NT2/D1 (cell line): ENCODE measurements at regions not wholly inside any gene's neighbourhood (a gene's known extent, or its start where the extent isn't known, plus 50 kb on each side); places are given as distances from the start of the nearest gene placed in this dataset.

Source experiments
- DNase-seq: peaks from one replicate; pipeline ENCODE4 v3.0.0-alpha.2; 2011; ENCODE audit warnings: low read depth, low spot score
- H3K27me3 ChIP-seq: 2 replicates; pipeline ENCODE4 v1.6.0; 2011; ENCODE audit warnings: mild to moderate bottlenecking; ENCODE audit not compliant: insufficient read length, insufficient read depth
- H3K36me3 ChIP-seq: 2 replicates; pipeline ENCODE4 v1.6.1; 2011; ENCODE audit warnings: mild to moderate bottlenecking, low read length, mixed read lengths; ENCODE audit not compliant: insufficient read depth, insufficient read length
- H3K4me1 ChIP-seq: 2 replicates; pipeline ENCODE4 v1.5.1; 2011; ENCODE audit not compliant: insufficient read depth, insufficient read length
- H3K4me3 ChIP-seq: 2 replicates; pipeline ENCODE4 v1.5.1; 2011; ENCODE audit warnings: low read depth; ENCODE audit not compliant: insufficient read length
- H3K9ac ChIP-seq: 2 replicates; pipeline ENCODE4 v1.6.0; 2011; ENCODE audit warnings: low read depth; ENCODE audit not compliant: insufficient read length
- H3K9me3 ChIP-seq: 2 replicates; pipeline ENCODE4 v1.5.1; 2011; ENCODE audit warnings: mild to moderate bottlenecking, low read length; ENCODE audit not compliant: insufficient read depth
- SUZ12 ChIP-seq: IDR thresholded peaks from 2 replicates; pipeline ENCODE4 v1.6.1; 2011; ENCODE audit not compliant: insufficient read length, insufficient read depth; ENCODE audit errors: extremely low read depth
- YY1 ChIP-seq: IDR thresholded peaks from 2 replicates; pipeline ENCODE4 v1.6.1; 2011; ENCODE audit not compliant: insufficient read length, insufficient read depth
- ZNF274 ChIP-seq: IDR thresholded peaks from 2 replicates; pipeline ENCODE4 v1.6.1; 2011; ENCODE audit warnings: mild to moderate bottlenecking, low read depth, low read length

DNA sequence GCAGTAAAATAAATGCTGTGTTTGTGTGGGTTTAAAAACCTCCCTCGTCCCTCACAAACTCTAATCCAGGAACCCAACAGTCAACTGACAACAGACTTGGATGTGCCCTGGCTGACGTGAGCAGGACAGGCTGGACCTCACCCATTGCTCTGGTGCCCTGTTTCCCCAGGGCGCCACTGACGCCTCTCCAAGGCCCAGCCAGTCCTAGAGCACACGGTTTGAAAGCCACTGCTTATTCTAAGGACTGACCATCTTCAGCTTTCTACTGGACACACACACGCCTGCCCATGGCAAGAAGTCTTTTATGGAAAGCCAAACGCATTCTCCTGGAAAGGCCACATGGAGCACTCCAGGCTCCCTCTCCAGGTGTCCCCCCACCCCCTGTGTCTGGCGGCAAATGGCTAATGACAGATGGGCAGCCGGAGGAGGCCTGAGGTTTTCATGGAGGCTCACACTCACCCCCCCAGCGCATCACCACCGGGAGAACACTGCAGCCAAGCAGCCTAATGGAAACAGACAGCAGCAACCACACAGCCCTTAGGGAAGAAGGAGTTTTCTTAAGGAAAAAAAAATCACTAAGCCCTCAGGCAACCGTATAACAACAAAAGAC, 319.2 kb downstream of the SOX9 start:
- H3K4me1 ChIP-seq, result peaks cover 6% of the 10 kb centered on the region

DNA sequence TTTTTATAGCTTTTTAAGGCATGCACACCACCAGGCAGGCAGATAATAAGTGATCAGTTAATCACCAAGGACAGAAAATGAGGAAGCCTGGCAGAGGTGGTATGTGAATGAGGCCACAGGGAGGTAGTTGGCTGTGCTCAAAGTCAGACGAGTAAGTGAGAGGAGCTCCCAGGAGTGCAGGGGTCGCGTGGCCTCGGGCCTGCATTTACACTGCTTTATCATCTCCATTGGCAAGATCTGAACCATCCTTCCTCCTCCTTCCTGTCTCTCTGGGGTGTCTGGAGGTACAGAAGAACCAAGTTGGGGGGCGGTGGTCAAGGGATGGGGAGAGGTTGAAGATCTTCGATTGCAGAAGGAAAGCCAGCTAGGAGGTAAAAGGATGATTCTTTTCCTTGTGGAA, 320.1 kb downstream of the SOX9 start:
- no peak for TF ChIP-seq ZNF274
- TF ChIP-seq YY1, result no peak
- TF ChIP-seq SUZ12, result no peak
- DNase-seq, result no peak
- no peaks in the 10 kb centered on the region for H3K27me3 ChIP-seq
- H3K4me3 ChIP-seq, result no peak overlapping the region
- H3K4me1 ChIP-seq, result peaks cover 6% of the 10 kb centered on the region
- no peak overlapping the region for H3K9ac ChIP-seq
- H3K36me3 ChIP-seq, result no peaks in the 10 kb centered on the region
- no peaks in the 10 kb centered on the region for H3K9me3 ChIP-seq

More for the DNA sequence above, 319.2 kb downstream of the SOX9 start:
- Histone ChIP-seq H3K9ac (no peak overlapping the region), H3K4me3 (no peak overlapping the region), H3K27me3 (no peaks in the 10 kb centered on the region), H3K36me3 (no peaks in the 10 kb centered on the region), H3K9me3 (no peaks in the 10 kb centered on the region)
- DNase-seq, result no peak
- no peak for TF ChIP-seq SUZ12
- no peak for TF ChIP-seq YY1
- TF ChIP-seq ZNF274, result no peak

DNA sequence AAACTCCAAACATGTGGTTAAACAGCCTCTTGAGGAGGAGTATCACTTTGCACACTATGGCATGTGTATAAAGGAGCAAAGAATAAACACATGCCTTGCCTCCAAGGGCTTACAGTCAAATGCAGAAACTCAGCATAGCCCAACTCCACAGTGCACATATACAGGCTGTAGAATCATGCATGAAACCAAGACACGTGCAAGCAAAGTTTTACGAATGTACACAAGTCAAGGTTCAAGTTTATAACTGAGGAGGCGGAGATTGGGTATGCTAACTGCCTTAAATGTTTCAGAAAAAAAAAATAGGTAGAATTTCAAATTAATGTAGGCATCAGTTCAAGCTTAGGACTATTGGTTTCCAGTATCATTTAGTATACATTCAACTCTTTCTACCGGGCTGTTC, 321.1 kb downstream of the SOX9 start:
- DNase-seq, result no peak
- H3K9me3 ChIP-seq, result no peaks in the 10 kb centered on the region
- no peak overlapping the region for H3K9ac ChIP-seq
- no peak overlapping the region for H3K4me3 ChIP-seq
- peaks cover 6% of the 10 kb centered on the region for H3K4me1 ChIP-seq
- no peaks in the 10 kb centered on the region for H3K27me3 ChIP-seq
- TF ChIP-seq YY1, result no peak
- H3K36me3 ChIP-seq, result no peaks in the 10 kb centered on the region

DNA sequence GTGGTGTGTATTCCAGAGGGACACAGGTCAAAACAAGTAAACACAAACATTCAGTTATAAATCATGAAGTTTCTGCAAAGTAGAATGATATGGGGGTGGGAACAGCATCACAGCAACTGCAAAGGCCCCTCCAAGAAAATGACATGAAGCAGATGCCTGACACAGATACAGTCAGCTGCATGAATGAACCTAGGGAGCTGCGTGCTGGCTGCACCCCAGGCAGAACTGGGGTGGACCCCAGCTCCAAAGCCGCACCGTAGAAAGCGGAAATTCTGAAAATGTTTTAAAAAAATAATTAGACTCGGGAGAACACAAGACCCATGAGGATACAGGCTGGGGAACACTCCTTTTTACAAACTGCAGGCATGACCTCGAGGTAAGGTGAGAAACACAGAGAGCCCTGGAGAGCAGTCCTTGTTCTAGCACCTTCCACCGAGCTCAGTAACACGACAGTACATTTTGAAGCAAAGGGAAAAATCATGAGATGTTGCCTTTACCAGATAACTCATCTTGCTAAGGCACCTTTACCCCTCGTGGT, 323.8 kb downstream of the SOX9 start:
- Histone ChIP-seq H3K36me3 (no peaks in the 10 kb centered on the region), H3K27me3 (no peaks in the 10 kb centered on the region), H3K4me1 (peaks cover 6% of the 10 kb centered on the region), H3K9me3 (no peaks in the 10 kb centered on the region), H3K9ac (no peak overlapping the region), H3K4me3 (no peak overlapping the region)
- DNase-seq, result no peak
- no peak for TF ChIP-seq YY1
- TF ChIP-seq SUZ12, result no peak
- TF ChIP-seq ZNF274, result no peak

DNA sequence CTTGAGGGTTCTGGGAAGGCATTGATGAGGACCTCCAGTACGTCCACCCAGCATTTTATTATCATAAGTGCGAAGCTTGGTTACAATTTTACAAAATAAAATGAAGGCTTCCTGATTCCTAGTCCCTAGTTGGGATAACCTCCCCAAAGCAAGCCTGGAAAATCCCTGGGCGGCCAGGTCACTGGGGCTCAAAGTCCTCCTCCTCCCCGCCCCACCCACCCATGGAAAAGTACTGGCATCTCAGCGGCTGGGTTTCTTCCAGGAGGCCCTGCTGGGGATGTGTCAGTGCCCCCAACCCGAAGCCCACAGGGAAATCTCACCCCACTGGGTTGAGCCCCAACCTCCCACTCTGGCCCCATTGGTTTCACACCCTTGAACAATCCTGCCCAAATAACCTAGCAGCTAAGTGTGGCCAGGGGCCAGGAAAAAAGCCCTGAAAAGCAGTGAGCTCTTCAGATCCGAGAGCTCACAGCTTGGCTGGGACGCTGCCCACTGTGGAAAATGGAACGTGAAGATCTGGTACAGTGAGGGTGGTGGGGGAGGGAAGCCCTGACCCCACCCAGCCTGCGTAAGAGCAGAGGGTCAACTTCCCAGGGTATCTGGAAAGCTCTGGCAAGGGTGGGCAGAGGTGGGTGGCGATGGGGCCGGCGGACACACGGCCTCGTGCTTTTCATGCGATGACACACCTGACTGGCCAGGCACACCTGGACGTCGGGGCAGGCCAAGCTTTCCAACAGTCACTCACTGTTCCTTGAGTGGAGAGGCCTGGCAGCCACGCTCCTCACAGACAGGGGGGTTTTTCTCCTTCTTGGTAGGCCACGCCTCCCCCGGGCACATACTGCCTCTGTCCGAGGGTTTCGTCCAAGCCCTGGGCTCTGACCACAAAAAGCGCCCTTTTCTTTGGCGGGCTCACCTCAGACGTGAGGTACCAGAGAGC, 324.5 kb downstream of the SOX9 start:
- no peak overlapping the region for H3K9ac ChIP-seq
- no peak overlapping the region for H3K4me3 ChIP-seq
- peaks cover 6% of the 10 kb centered on the region for H3K4me1 ChIP-seq

DNA sequence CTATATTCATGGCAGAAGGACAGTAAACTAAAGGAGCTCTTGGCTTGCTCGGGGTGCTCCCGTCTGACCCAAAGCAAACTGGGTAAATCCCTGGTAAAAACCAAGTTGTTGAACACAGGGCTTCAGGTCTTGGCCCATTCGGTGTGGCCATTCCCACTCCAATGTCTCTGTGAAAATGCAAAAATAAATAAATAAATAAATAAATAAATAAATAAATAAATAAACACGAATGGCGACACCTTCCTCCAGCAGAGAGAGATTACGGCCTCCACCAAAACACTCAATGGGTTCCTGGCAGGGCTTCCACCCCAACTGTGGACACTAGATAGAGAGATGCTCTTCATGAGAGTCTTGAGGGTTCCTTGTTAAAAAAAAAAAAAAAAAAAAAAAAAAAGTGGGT, 325.3 kb downstream of the SOX9 start:
- H3K4me1 ChIP-seq, result peaks cover under 1% of the 10 kb centered on the region
- TF ChIP-seq ZNF274 (no peak), YY1 (no peak)
- no peak overlapping the region for H3K9ac ChIP-seq
- DNase-seq, result no peak
- no peaks in the 10 kb centered on the region for H3K27me3 ChIP-seq
- no peaks in the 10 kb centered on the region for H3K36me3 ChIP-seq
- H3K9me3 ChIP-seq, result no peaks in the 10 kb centered on the region
- H3K4me3 ChIP-seq, result no peak overlapping the region

More for the DNA sequence above, 324.5 kb downstream of the SOX9 start:
- TF ChIP-seq YY1 (no peak), ZNF274 (no peak), SUZ12 (no peak)
- Histone ChIP-seq H3K36me3 (no peaks in the 10 kb centered on the region), H3K9me3 (no peaks in the 10 kb centered on the region), H3K27me3 (no peaks in the 10 kb centered on the region)
- DNase-seq, result no peak

DNA sequence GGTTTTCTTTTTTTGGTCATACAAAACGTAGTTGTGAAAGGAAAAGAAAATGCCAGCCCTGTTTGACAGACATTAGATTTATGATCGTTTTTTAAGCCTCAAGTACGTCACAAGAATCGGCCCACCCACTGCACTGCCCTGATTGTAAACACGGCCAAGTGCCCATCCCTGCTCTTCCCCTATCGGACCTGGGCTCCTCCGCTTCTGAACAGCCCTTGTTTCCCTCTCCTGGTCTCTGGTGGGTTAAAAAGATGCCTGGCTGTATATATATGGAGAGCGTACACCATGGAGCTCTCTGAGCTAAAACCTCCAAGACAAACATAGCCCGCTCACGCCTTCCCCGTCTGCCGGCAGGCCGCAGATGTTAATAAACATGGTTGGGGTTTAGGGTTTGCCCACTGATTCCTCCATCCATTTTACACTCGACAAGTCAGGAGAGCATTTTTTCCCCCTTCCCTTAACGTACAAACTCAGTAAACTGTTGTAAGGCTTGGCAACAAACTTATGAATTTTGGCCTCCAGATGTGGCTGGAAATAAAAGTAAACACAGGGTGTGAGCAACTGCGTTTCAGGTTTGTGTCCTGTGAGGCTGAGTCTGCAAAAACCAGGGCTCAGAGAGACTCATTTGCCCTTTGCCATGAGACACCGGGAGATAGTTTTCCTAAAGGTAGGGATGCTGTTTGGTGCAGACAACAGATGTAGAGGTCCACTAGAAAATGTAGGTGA, 325.9 kb downstream of the SOX9 start:
- no peak overlapping the region for H3K4me3 ChIP-seq
- no peaks in the 10 kb centered on the region for H3K4me1 ChIP-seq
- H3K36me3 ChIP-seq, result no peaks in the 10 kb centered on the region
- no peaks in the 10 kb centered on the region for H3K9me3 ChIP-seq
- TF ChIP-seq YY1 (no peak), SUZ12 (no peak), ZNF274 (no peak)
- no peaks in the 10 kb centered on the region for H3K27me3 ChIP-seq
- no peak overlapping the region for H3K9ac ChIP-seq
- no peak for DNase-seq
